T-cell (primary cell): ENCODE measurements at regions not wholly inside any gene's neighbourhood (a gene's known extent, or its start where the extent isn't known, plus 50 kb on each side); places are given as distances from the start of the nearest gene placed in this dataset.

Source experiments
- ATAC-seq, 4 experiments: fragments of 200-7000 bp in 3 of 4; fragments of 150-1000 bp in 1 of 4; cut with Tn5 transposase; replicated peaks in 1 of 4; 1 replicate in 3 of 4; 2 replicates in 1 of 4; pipeline ENCODE4 v1.10.0; 2021; ENCODE audit warnings: moderate library complexity in 3 of 4, mild to moderate bottlenecking in 2 of 4, moderate number of reproducible peaks in 1 of 4
- CTCF ChIA-PET, 2 donors: fragments of 300-600 bp; sonication (Branson Sonifier 250); formaldehyde crosslinking; loops; one replicate each; lab custom pipeline; 2022; ENCODE audit warnings: antibody characterized with exemption in 2 of 2; lab: Charles Lee
- POLR2A ChIA-PET, 2 donors: fragments of 300-600 bp; sonication (Branson Sonifier 250); formaldehyde crosslinking; loops; one replicate each; lab custom pipeline; 2022; ENCODE audit warnings: antibody characterized with exemption in 2 of 2; lab: Charles Lee
- DNase-seq, 35 experiments: peaks; one replicate each; pipeline versions ENCODE4 v3.0.0 to v3.0.0-alpha.2; 2013 to 2023
- H3K27ac ChIP-seq: one replicate; pipeline ENCODE4 v1.5.1; 2013; ENCODE audit warnings: low read length
- H3K27me3 ChIP-seq, 2 experiments: replicated peaks in 1 of 2; 1 replicate in 1 of 2; 2 replicates in 1 of 2; pipeline versions ENCODE4 v1.6.1 to v1.7.0; 2013; ENCODE audit warnings: low read length in 1 of 2, mixed read lengths in 1 of 2; ENCODE audit not compliant: control insufficient read depth in 2 of 2, insufficient read depth in 2 of 2; ENCODE audit errors: extremely low read depth in 1 of 2
- H3K36me3 ChIP-seq, 2 donors: 1 replicate in 1 of 2; 2 replicates in 1 of 2; pipeline versions ENCODE4 v1.6.1 to v1.7.0; 2013; ENCODE audit warnings: low read length in 1 of 2; ENCODE audit not compliant: control insufficient read depth in 2 of 2, insufficient read depth in 1 of 2; ENCODE audit errors: extremely low read depth in 1 of 2
- H3K4me1 ChIP-seq, 2 experiments: 1 replicate in 1 of 2; 2 replicates in 1 of 2; pipeline versions ENCODE4 v1.6.1 to v1.7.0; 2013; ENCODE audit warnings: low read length in 2 of 2, mixed read lengths in 1 of 2; ENCODE audit not compliant: insufficient read depth in 2 of 2, control insufficient read depth in 1 of 2; ENCODE audit errors: extremely low read depth in 1 of 2
- H3K4me3 ChIP-seq, 2 donors: 1 replicate in 1 of 2; 2 replicates in 1 of 2; pipeline versions ENCODE4 v1.5.1 to v1.7.0; 2013; ENCODE audit warnings: mild to moderate bottlenecking in 2 of 2, low read length in 1 of 2, moderate library complexity in 1 of 2; ENCODE audit not compliant: control insufficient read depth in 1 of 2; ENCODE audit errors: extremely low read depth in 1 of 2
- H3K9me3 ChIP-seq: 2 replicates; pipeline ENCODE4 v1.7.0; 2013
- H3K27ac Mint-ChIP-seq, 2 donors: one replicate each; pipeline ENCODE4 v1.8.0; 2020 to 2021; ENCODE audit warnings: mild to moderate bottlenecking in 2 of 2, mixed read lengths in 2 of 2
- H3K27me3 Mint-ChIP-seq, 2 donors: one replicate each; pipeline ENCODE4 v1.8.0; 2021 to 2022; ENCODE audit warnings: mixed read lengths in 2 of 2
- H3K36me3 Mint-ChIP-seq: one replicate; pipeline ENCODE4 v1.8.0; 2021; ENCODE audit warnings: mixed read lengths
- H3K4me1 Mint-ChIP-seq, 3 donors: one replicate each; pipeline ENCODE4 v1.8.0; 2020 to 2022; ENCODE audit warnings: mixed read lengths in 3 of 3, mild to moderate bottlenecking in 1 of 3
- H3K4me3 Mint-ChIP-seq, 3 donors: one replicate each; pipeline ENCODE4 v1.8.0; 2020 to 2022; ENCODE audit warnings: mild to moderate bottlenecking in 3 of 3, mixed read lengths in 3 of 3, moderate library complexity in 3 of 3
- H3K9me3 Mint-ChIP-seq, 3 donors: one replicate each; pipeline ENCODE4 v1.8.0; 2020 to 2022; ENCODE audit warnings: mixed read lengths in 3 of 3
- WGBS: methylation state at CpG from one replicate; pipeline ENCODE4 v1.1.5; 2013; ENCODE audit warnings: missing lambda C conversion rate; ENCODE audit not compliant: insufficient coverage; 5-methylcytosine and 5-hydroxymethylcytosine counted together

- Histone ChIP-seq H3K27me3 (peaks cover 0 to 19% of the 10 kb centered on the region in 2 experiments), H3K27ac (no peak overlapping the region), H3K4me3 (no peak overlapping the region), H3K9me3 (no peaks in the 10 kb centered on the region), H3K4me1 (no peaks in the 10 kb centered on the region), H3K36me3 (no peaks in the 10 kb centered on the region)
- ChIA-PET CTCF (interaction anchor here in 1 of 2 donors (0.9 kb wide), 1 partner anchor 185 kb away, joined by 3 read pairs; no protein-coding TSS in a partner anchor), POLR2A (no interaction called here)
- no CpG with 5 or more reads among the region's 1 CpG for WGBS
- Mint-ChIP-seq H3K4me3 (no peak overlapping the region), H3K36me3 (no peaks in the 10 kb centered on the region), H3K27me3 (peaks cover 12 to 13% of the 10 kb centered on the region in 2 donors), H3K27ac (no peak overlapping the region), H3K4me1 (peaks cover 4 to 7% (median 6%) of the 10 kb centered on the region in 3 donors), H3K9me3 (peaks cover 0 to 4% (median 3%) of the 10 kb centered on the region in 3 donors)
- DNase-seq (no peak), ATAC-seq (no peak)
These were observed 100.6 kb downstream of the HNRNPLL start for GRCh38 chr2:38502107-38502506.

GRCh38 chr2:38500283-38500634, 102.5 kb downstream of the HNRNPLL start:
- Histone ChIP-seq H3K9me3 (no peaks in the 10 kb centered on the region), H3K4me3 (no peak overlapping the region), H3K27me3 (peaks cover 0 to 18% of the 10 kb centered on the region in 2 experiments), H3K4me1 (no peaks in the 10 kb centered on the region), H3K36me3 (no peaks in the 10 kb centered on the region), H3K27ac (no peak overlapping the region)
- DNase-seq (no peak), ATAC-seq (no peak)
- peaks cover 4 to 7% (median 6%) of the 10 kb centered on the region in 3 donors for H3K4me1 Mint-ChIP-seq
- no peaks in the 10 kb centered on the region for H3K36me3 Mint-ChIP-seq
- POLR2A ChIA-PET, result no interaction called here
- no peak overlapping the region for H3K27ac Mint-ChIP-seq
- peaks cover 8 to 13% of the 10 kb centered on the region in 2 donors for H3K27me3 Mint-ChIP-seq
- H3K4me3 Mint-ChIP-seq, result no peak overlapping the region
- WGBS, result 90% methylated on average over 12 of the region's 12 CpGs
- H3K9me3 Mint-ChIP-seq, result peaks cover 0 to 4% (median 3%) of the 10 kb centered on the region in 3 donors
- CTCF ChIA-PET, result no interaction called here

- Histone ChIP-seq H3K36me3 (no peaks in the 10 kb centered on the region), H3K27me3 (peaks cover 0 to 18% of the 10 kb centered on the region in 2 experiments), H3K27ac (no peak overlapping the region), H3K4me3 (no peak overlapping the region), H3K4me1 (no peaks in the 10 kb centered on the region), H3K9me3 (no peaks in the 10 kb centered on the region)
- no peak overlapping the region for H3K27ac Mint-ChIP-seq
- peaks cover 0 to 4% (median 3%) of the 10 kb centered on the region in 3 donors for H3K9me3 Mint-ChIP-seq
- peaks cover 4 to 7% (median 6%) of the 10 kb centered on the region in 3 donors for H3K4me1 Mint-ChIP-seq
- H3K27me3 Mint-ChIP-seq, result peaks cover 8 to 13% of the 10 kb centered on the region in 2 donors
- POLR2A ChIA-PET, result interaction anchor here in 1 of 2 donors (0.6 kb wide), 1 partner anchor 768 kb away, joined by 3 read pairs; no protein-coding TSS in a partner anchor
- no peak overlapping the region for H3K4me3 Mint-ChIP-seq
- WGBS, result 95% methylated on average over 4 of the region's 9 CpGs
- DNase-seq (no peak), ATAC-seq (no peak)
- H3K36me3 Mint-ChIP-seq, result no peaks in the 10 kb centered on the region
- CTCF ChIA-PET, result no interaction called here
These were observed 103.0 kb downstream of the HNRNPLL start for GRCh38 chr2:38499548-38500282.

GRCh38 chr2:38498045-38498481, 104.7 kb downstream of the HNRNPLL start:
- Mint-ChIP-seq H3K27me3 (peaks cover 8 to 13% of the 10 kb centered on the region in 2 donors), H3K9me3 (peaks cover 0 to 4% (median 3%) of the 10 kb centered on the region in 3 donors), H3K27ac (no peak overlapping the region), H3K4me1 (peaks cover 4 to 7% (median 6%) of the 10 kb centered on the region in 3 donors), H3K4me3 (no peak overlapping the region), H3K36me3 (no peaks in the 10 kb centered on the region)
- Histone ChIP-seq H3K4me3 (no peak overlapping the region), H3K4me1 (no peaks in the 10 kb centered on the region), H3K27me3 (peaks cover 0 to 18% of the 10 kb centered on the region in 2 experiments), H3K9me3 (no peaks in the 10 kb centered on the region), H3K27ac (no peak overlapping the region), H3K36me3 (no peaks in the 10 kb centered on the region)
- CTCF ChIA-PET, result interaction anchor here in 1 of 2 donors (0.6 to 0.7 kb wide), 2 partner anchors 10 to 85 kb away, joined by 4 to 5 read pairs; no protein-coding TSS in a partner anchor
- ATAC-seq, result no peak
- 87% methylated on average over 3 of the region's 3 CpGs for WGBS
- POLR2A ChIA-PET, result no interaction called here
- no peak for DNase-seq

GRCh38 chr2:38497670-38498037, 105.1 kb downstream of the HNRNPLL start:
- Histone ChIP-seq H3K27ac (no peak overlapping the region), H3K9me3 (no peaks in the 10 kb centered on the region), H3K4me3 (no peak overlapping the region), H3K36me3 (no peaks in the 10 kb centered on the region), H3K4me1 (no peaks in the 10 kb centered on the region), H3K27me3 (peaks cover 0 to 18% of the 10 kb centered on the region in 2 experiments)
- no peak for DNase-seq
- H3K9me3 Mint-ChIP-seq, result peaks cover 0 to 3% (median 2%) of the 10 kb centered on the region in 3 donors
- WGBS, result no CpG with 5 or more reads among the region's 3 CpGs
- no peak for ATAC-seq
- H3K27ac Mint-ChIP-seq, result no peak overlapping the region
- ChIA-PET POLR2A (no interaction called here), CTCF (interaction anchor here (0.7 kb wide), 2 partner anchors 79 to 85 kb away, joined by 3 to 5 read pairs; no protein-coding TSS in a partner anchor)
- no peak overlapping the region for H3K4me3 Mint-ChIP-seq
- no peaks in the 10 kb centered on the region for H3K36me3 Mint-ChIP-seq
- H3K27me3 Mint-ChIP-seq, result peaks cover 8 to 13% of the 10 kb centered on the region in 2 donors
- H3K4me1 Mint-ChIP-seq, result peaks cover 4 to 7% (median 6%) of the 10 kb centered on the region in 3 donors

- Mint-ChIP-seq H3K27me3 (peaks cover 8 to 13% of the 10 kb centered on the region in 2 donors), H3K4me3 (no peak overlapping the region), H3K36me3 (no peaks in the 10 kb centered on the region), H3K27ac (no peak overlapping the region), H3K4me1 (peaks cover 4 to 7% (median 6%) of the 10 kb centered on the region in 3 donors), H3K9me3 (no peaks in the 10 kb centered on the region)
- H3K4me3 ChIP-seq, result no peak overlapping the region
- DNase-seq (no peak), ATAC-seq (no peak)
- H3K4me1 ChIP-seq, result no peaks in the 10 kb centered on the region
- no peaks in the 10 kb centered on the region for H3K36me3 ChIP-seq
- 82% methylated on average over 4 of the region's 8 CpGs for WGBS
- no peak overlapping the region for H3K27ac ChIP-seq
- ChIA-PET POLR2A (no interaction called here), CTCF (interaction anchor here in 1 of 2 donors (0.7 kb wide), 1 partner anchor 80 kb away, joined by 3 read pairs; no protein-coding TSS in a partner anchor)
- H3K27me3 ChIP-seq, result peaks cover 0 to 18% of the 10 kb centered on the region in 2 experiments
- H3K9me3 ChIP-seq, result no peaks in the 10 kb centered on the region
These were observed 105.6 kb downstream of the HNRNPLL start for GRCh38 chr2:38496927-38497669.
